Activated CD4-positive, alpha-beta memory T cell treated with anti-CD3 and anti-CD28 coated beads, Interleukin-2, amount 10 ng/mL, durations not matched to agents 7 days and 5 days (primary cell): ENCODE measurements at regions not wholly inside any gene's neighbourhood (a gene's known extent, or its start where the extent isn't known, plus 50 kb on each side); places are given as distances from the start of the nearest gene placed in this dataset.

Source experiments
- CTCF ChIA-PET: fragments of 350-600 bp; sonication (Branson Sonifier 250); formaldehyde crosslinking; loops from one replicate; lab custom pipeline; 2021; ENCODE audit warnings: antibody characterized with exemption, inconsistent platforms; lab: Charles Lee
- POLR2A ChIA-PET: fragments of 350-600 bp; sonication (Branson Sonifier 250); formaldehyde crosslinking; loops from one replicate; lab custom pipeline; 2021; ENCODE audit warnings: antibody characterized with exemption; lab: Charles Lee
- DNase-seq: peaks from one replicate; pipeline ENCODE4 v3.0.0-alpha.2; 2020
- H3K27ac Mint-ChIP-seq: one replicate; pipeline ENCODE4 v1.8.0; 2021; ENCODE audit warnings: mild to moderate bottlenecking, mixed read lengths
- H3K27me3 Mint-ChIP-seq: one replicate; pipeline ENCODE4 v1.8.0; 2021; ENCODE audit warnings: mixed read lengths
- H3K36me3 Mint-ChIP-seq: one replicate; pipeline ENCODE4 v1.8.0; 2021; ENCODE audit warnings: low read depth, mixed read lengths
- H3K4me1 Mint-ChIP-seq: one replicate; pipeline ENCODE4 v1.8.0; 2021; ENCODE audit warnings: mixed read lengths
- H3K4me3 Mint-ChIP-seq: one replicate; pipeline ENCODE4 v1.8.0; 2021; ENCODE audit warnings: mild to moderate bottlenecking, mixed read lengths
- H3K9me3 Mint-ChIP-seq: one replicate; pipeline ENCODE4 v1.8.0; 2021; ENCODE audit warnings: mixed read lengths

DNA sequence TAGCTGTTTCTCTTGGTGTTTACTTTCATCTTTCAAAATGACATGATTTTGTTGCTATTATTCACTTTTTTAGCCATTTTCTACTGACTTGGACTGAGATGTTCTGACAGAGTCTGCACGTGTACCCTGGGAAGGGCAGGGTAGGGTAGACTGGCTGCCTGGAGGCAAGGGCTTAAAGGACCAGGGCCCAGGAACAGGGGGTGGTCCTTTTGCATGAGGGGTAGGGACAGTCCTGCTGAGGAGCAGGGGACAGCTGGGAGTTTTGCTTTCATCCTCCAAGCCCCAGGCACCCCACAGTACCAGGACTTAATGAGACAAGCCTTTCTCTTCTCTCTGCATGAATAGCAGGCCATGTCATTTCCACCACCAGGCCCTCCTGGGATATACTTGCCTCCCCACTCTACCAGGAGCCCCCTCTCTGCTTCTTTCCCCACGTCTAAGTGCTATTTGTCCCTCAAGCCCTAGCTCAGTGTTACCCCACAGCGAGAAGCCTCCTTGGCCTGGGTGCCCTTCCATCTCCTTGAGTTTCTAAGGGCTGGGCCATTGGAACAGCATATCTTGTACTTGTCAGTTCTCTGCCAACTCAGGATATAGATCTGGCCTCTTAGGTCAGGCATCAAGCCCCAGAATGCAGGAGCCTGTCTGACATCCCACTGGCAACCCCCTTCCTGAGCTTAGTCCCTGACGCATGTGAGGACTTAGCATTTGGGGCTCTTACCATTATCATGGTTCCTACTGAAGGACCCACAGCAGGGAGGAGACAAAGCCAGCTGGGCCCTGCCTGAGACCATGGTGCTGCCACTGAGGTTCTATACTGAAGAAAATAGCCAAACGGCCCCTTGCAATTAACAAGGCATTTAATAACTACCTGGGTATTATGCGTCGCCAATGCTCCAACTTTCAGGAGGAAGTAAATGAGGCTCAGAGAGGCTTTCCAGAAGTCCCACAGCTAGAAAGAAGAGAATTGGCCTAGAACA lies 78.4 kb upstream of the UNC5B start:
- no peak for DNase-seq
- H3K36me3 Mint-ChIP-seq: no peaks in the 10 kb centered on the region
- CTCF ChIA-PET: no interaction called here
- peaks cover 14% of the 10 kb centered on the region for H3K27me3 Mint-ChIP-seq
- no peaks in the 10 kb centered on the region for H3K9me3 Mint-ChIP-seq
- H3K4me1 Mint-ChIP-seq: no peaks in the 10 kb centered on the region
- no peak overlapping the region for H3K27ac Mint-ChIP-seq
- POLR2A ChIA-PET: no interaction called here
- H3K4me3 Mint-ChIP-seq: no peak overlapping the region

DNA sequence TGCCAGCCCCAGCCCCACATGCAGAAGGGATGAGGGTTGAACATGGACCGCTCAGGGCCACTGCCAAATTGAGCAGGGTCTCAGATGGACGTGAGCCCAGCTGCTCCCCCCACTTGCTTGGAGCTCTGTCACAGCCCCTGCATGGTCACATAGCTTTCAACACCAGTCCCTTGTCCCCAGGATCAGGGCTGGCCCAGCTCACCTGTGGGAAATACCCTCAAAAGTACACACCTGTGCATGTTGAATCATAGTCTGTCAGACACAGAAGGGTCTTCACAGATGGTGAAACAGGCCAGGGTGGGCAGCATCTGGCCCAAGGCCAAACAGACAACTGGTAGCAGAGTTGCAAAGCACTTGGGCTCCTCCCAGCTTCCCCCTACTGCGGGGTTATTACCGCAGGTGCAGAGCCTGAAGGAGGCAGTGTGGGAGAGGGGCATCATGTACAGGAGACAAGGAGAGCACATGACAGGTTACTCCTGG lies 77.6 kb upstream of the UNC5B start:
- Mint-ChIP-seq H3K36me3 (no peaks in the 10 kb centered on the region), H3K27ac (no peak overlapping the region), H3K4me1 (no peaks in the 10 kb centered on the region), H3K27me3 (peaks cover 10% of the 10 kb centered on the region), H3K9me3 (no peaks in the 10 kb centered on the region), H3K4me3 (no peak overlapping the region)
- CTCF ChIA-PET: no interaction called here
- POLR2A ChIA-PET: no interaction called here
- no peak for DNase-seq

DNA sequence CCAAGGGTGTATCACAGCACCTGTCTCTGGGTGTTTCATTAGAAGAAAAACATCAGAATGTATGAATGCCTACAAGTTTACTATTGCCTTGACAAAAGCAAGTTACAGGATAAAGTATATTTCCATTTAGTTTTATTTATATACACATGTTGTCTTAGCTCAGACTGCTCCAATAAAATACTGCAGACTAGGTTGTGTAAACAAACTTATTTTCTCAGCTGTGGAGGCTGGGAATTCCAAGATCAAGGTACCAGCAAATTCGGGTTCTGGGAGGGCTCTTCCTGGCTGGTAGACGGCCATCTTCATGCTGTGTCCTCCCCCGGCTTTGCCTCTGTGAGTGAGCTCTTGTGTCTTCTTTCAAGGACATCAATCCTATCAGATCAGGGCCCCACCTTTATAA lies 77.1 kb upstream of the UNC5B start:
- H3K27ac Mint-ChIP-seq: no peak overlapping the region
- H3K36me3 Mint-ChIP-seq: no peaks in the 10 kb centered on the region
- no peaks in the 10 kb centered on the region for H3K9me3 Mint-ChIP-seq
- peaks cover 10% of the 10 kb centered on the region for H3K27me3 Mint-ChIP-seq
- POLR2A ChIA-PET: no interaction called here
- H3K4me1 Mint-ChIP-seq: no peaks in the 10 kb centered on the region
- DNase-seq: no peak
- H3K4me3 Mint-ChIP-seq: no peak overlapping the region
- CTCF ChIA-PET: no interaction called here

DNA sequence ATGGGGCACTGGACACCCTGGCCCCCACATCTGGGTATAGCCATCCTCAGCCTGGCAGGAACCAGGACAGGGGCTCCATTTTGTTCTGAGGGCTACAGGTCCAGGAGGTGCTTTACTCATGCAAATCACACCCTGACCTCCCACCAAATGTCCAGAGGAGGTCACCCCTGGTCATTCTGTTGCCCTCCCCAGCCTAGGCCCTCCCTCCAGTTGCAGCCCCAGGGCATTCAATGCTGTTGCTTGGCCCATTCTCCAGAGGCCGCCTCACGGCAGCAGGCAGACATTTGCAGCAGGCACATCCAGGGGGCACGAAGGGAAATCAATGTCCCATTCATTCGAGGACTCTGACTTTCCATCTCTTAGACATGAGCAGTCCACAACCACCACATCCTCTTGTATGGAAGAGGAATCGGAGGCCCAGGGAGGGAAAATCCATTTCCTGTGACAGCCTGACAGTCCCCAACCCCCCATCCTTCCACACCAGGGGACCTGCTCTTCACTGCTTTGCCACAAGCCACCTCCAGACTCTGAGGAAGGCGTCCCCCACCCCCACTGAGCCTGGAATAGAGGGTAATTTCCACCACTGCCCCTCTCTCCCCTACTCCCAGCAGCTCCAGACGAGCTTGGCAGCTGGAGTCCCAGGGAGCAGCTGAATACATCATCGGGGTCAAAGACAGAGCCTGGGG lies 76.2 kb upstream of the UNC5B start:
- no peak overlapping the region for H3K27ac Mint-ChIP-seq
- no peak for DNase-seq
- POLR2A ChIA-PET: no interaction called here
- H3K4me1 Mint-ChIP-seq: no peaks in the 10 kb centered on the region
- H3K9me3 Mint-ChIP-seq: no peaks in the 10 kb centered on the region
- CTCF ChIA-PET: no interaction called here
- peaks cover 5% of the 10 kb centered on the region for H3K27me3 Mint-ChIP-seq
- no peak overlapping the region for H3K4me3 Mint-ChIP-seq
- no peaks in the 10 kb centered on the region for H3K36me3 Mint-ChIP-seq

DNA sequence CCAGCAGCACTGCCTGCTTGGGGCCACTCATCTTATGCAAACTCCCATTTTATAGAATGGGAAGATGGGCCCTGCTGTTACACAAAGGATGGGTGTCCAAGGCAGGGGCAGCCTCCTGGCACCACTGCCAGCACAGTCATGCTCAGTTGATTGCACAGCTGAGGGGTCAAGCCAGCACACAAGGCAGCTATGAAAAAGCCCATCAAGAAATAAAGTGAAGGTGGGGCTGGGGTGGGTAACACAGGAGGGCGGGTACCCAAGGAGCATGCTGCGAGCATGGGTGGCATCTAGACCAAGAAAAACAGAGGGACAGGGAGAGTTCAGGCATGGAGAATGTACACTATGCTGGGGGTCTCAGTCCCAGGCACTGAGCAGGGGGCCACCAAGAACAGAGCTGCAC lies 74.7 kb upstream of the UNC5B start:
- no peaks in the 10 kb centered on the region for H3K9me3 Mint-ChIP-seq
- H3K27me3 Mint-ChIP-seq: no peaks in the 10 kb centered on the region
- no peaks in the 10 kb centered on the region for H3K4me1 Mint-ChIP-seq
- H3K27ac Mint-ChIP-seq: no peak overlapping the region
- no peaks in the 10 kb centered on the region for H3K36me3 Mint-ChIP-seq
- no peak for DNase-seq
- ChIA-PET CTCF (no interaction called here), POLR2A (no interaction called here)
- no peak overlapping the region for H3K4me3 Mint-ChIP-seq

DNA sequence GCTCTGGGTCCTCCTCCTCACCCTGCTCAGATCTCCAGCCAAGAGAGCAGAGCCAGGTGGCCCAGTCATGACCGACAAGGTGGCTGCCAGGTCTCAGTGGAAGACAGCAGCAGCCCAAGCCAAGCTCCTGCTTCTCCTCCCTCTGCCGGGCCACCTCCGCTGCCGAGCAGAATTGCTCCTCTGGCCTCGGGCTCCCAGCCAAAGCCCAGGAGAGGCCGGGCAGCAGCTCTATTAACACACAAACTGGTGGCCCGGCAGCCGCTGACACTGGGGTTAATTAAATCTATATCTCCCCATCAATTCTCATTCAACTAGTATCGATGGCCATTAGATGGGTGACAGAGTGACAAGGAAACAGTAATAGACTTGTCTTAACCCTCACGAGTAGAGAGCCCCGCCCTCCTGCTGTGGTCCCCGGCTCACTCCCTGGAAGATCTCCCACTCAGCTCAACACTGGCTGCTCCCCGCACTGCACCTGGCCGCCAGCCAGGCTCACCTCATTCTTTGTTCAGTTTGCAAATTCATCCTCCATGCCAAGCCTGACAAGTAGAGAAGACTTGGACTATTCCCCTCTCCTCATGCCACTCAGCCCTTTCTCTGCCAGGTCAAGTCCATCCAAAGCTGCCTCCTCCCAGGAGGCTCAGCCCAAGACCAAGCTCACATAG lies 74.1 kb upstream of the UNC5B start:
- Mint-ChIP-seq H3K36me3 (no peaks in the 10 kb centered on the region), H3K4me1 (no peaks in the 10 kb centered on the region), H3K27me3 (no peaks in the 10 kb centered on the region), H3K4me3 (no peak overlapping the region), H3K9me3 (no peaks in the 10 kb centered on the region), H3K27ac (no peak overlapping the region)
- ChIA-PET POLR2A (no interaction called here), CTCF (no interaction called here)
- DNase-seq: no peak

DNA sequence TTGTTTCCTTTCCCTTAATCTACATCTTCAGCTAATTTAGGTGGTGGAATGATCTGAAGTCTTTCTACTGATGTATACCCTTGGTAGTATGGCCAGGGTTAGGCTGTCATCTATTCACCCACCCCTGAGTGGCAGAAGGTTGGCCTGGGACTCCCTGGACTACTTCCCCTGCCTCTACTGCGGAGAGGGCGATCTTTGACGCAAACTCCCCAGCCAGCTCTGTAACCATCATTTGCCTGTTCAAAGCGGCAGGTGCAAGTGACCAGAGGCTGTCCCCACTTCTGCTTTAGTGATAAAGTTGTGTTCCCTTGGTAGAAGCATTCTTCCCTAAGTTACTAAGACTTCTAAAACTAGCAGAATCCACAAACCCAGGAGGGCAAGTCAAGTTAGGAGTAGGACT lies 70.8 kb upstream of the UNC5B start:
- no peaks in the 10 kb centered on the region for H3K27me3 Mint-ChIP-seq
- H3K9me3 Mint-ChIP-seq: no peaks in the 10 kb centered on the region
- H3K4me1 Mint-ChIP-seq: no peaks in the 10 kb centered on the region
- H3K4me3 Mint-ChIP-seq: no peak overlapping the region
- no peak overlapping the region for H3K27ac Mint-ChIP-seq
- ChIA-PET POLR2A (no interaction called here), CTCF (no interaction called here)
- H3K36me3 Mint-ChIP-seq: no peaks in the 10 kb centered on the region
- no peak for DNase-seq

DNA sequence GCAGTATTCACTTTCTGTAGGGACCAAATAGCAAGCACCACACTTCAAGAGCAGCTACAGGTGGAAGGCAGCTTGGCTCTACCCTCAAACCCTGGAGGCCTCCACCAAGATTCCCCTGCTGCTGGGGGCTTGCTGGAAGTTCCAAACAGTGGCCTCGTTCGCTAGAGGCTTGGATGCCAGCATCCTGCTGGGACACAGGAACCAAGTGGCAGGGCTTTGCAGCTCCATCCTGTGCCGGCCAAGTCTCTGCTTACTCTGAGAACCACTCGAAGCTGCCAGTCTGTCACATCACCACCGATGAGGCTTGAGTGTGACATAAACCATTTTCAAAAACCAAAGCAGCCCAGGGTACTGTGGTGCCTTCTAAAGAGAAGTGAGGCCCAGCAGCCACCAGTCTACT lies 69.2 kb upstream of the UNC5B start:
- no peak overlapping the region for H3K4me3 Mint-ChIP-seq
- H3K9me3 Mint-ChIP-seq: no peaks in the 10 kb centered on the region
- no peak overlapping the region for H3K27ac Mint-ChIP-seq
- no peaks in the 10 kb centered on the region for H3K27me3 Mint-ChIP-seq
- no peaks in the 10 kb centered on the region for H3K36me3 Mint-ChIP-seq
- POLR2A ChIA-PET: no interaction called here
- no peak for DNase-seq
- H3K4me1 Mint-ChIP-seq: no peaks in the 10 kb centered on the region
- CTCF ChIA-PET: no interaction called here

DNA sequence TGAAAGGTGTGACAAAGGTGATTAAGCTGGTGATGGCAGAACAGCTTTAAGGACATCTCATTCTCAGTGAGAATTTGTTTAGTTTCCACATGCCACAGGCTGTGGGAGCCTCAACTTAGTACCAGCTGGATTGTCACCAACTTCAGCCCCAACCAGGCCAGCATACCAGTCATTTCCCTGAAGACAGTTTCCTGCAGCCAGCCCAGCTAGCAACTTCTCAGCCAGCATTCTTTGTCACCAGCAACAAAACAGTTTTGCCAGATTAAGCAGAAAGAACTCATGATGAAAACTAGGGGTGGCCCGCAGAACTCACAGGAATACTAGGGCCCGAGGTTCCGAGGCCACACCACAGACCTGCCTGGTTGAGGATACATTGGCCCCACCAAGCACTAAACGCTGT lies 68.8 kb upstream of the UNC5B start:
- ChIA-PET POLR2A (no interaction called here), CTCF (no interaction called here)
- Mint-ChIP-seq H3K4me3 (no peak overlapping the region), H3K27ac (no peak overlapping the region), H3K36me3 (no peaks in the 10 kb centered on the region), H3K27me3 (no peaks in the 10 kb centered on the region), H3K4me1 (no peaks in the 10 kb centered on the region), H3K9me3 (no peaks in the 10 kb centered on the region)
- DNase-seq: no peak

DNA sequence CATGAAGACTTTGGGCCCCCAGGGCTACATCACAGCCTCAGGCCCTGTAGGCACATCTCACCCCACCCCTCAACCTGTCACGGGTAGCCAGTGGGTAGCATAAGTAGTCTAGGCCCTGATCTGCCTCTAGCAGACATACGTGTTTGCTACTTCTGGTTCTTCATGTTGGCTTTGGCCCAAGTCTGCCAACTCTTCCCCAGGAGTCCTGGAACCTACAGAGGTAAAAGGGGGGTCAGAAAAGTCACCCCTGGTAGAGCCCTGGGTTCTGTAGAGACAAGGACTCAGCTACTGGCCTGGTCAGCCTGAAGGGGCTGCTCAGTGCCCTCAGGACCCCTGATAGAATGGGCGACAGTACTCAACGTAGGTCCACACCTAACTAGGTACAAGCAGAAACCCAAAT lies 67.5 kb upstream of the UNC5B start:
- Mint-ChIP-seq H3K36me3 (no peaks in the 10 kb centered on the region), H3K4me3 (no peak overlapping the region), H3K27ac (no peak overlapping the region), H3K9me3 (no peaks in the 10 kb centered on the region), H3K4me1 (no peaks in the 10 kb centered on the region), H3K27me3 (no peaks in the 10 kb centered on the region)
- CTCF ChIA-PET: no interaction called here
- POLR2A ChIA-PET: no interaction called here
- DNase-seq: no peak

DNA sequence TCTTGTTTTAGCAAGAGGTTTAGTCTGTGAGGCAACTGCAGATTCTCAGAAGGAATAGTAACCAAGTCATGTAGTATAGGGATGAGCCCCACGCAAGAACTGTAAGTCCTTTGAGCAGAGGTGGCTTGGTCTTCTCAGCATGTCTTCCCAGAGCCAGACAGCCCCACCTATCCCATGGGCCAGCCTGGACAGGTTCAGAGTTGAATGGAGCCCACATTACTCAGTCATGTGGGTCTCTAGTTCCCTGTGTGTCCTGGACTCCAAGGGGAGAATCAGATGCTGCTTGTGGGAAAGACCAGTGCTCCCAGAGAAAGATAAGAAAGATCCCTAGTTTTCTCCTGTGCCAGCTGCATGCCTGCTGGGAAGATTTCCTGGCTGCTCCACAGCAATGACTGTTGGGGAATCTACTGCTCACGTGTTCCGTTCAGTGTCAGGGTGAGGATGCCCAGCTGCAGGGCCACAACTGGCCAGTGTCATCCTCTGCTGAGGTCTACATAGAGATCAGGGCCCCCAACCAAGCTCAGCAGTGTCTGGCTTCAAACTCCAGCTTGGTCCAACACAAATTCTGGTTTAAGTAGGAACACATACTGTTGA lies 66.9 kb upstream of the UNC5B start:
- no peak for DNase-seq
- POLR2A ChIA-PET: no interaction called here
- no peaks in the 10 kb centered on the region for H3K36me3 Mint-ChIP-seq
- H3K27ac Mint-ChIP-seq: no peak overlapping the region
- H3K4me3 Mint-ChIP-seq: no peak overlapping the region
- no peaks in the 10 kb centered on the region for H3K27me3 Mint-ChIP-seq
- no peaks in the 10 kb centered on the region for H3K9me3 Mint-ChIP-seq
- CTCF ChIA-PET: no interaction called here
- H3K4me1 Mint-ChIP-seq: no peaks in the 10 kb centered on the region

DNA sequence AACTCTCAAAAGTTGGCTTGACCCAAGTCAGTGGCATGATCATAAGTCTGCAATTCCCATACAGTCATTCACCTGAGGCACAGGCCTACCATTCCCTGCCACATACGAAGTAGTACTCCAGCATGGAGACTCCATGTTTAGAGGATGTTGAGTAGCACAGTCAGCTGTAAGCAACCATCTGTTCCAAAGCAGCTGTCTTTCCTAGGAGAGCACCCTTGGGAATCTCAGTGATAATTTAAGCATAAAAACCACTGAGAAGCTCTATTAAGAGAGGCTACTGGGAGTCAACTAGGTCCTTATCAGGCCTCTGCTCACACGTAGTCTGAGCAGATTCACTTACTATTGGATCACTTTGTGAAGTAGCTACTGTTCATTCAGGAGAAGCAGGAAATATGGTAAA lies 61.6 kb upstream of the UNC5B start:
- Mint-ChIP-seq H3K36me3 (no peaks in the 10 kb centered on the region), H3K4me3 (no peak overlapping the region), H3K4me1 (no peaks in the 10 kb centered on the region), H3K27me3 (no peaks in the 10 kb centered on the region), H3K9me3 (no peaks in the 10 kb centered on the region), H3K27ac (no peak overlapping the region)
- CTCF ChIA-PET: no interaction called here
- DNase-seq: no peak
- POLR2A ChIA-PET: no interaction called here

DNA sequence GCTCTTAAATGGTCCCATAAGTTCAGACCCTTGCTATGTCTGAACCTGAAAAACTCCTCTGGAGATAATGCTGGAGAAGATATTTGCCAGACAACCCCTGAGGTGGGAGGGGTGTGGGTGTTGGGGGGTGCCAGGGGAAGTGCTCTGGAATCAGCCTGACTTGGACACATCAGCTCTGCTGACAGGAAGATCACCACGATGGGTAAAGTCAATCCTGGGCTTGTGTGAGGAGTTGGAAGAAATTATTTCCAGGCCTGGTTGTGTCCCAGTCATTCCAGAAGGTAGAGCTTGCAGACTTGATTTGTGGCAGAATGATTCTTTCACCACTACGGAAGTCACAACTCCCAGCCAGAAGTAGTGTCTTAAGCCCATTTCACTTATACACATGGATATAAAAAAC lies 60.3 kb upstream of the UNC5B start:
- Mint-ChIP-seq H3K27me3 (no peaks in the 10 kb centered on the region), H3K4me3 (no peak overlapping the region), H3K9me3 (no peaks in the 10 kb centered on the region), H3K36me3 (no peaks in the 10 kb centered on the region), H3K4me1 (no peaks in the 10 kb centered on the region), H3K27ac (no peak overlapping the region)
- no peak for DNase-seq
- ChIA-PET CTCF (no interaction called here), POLR2A (no interaction called here)
